ENCODE measurements at regions not wholly inside any gene's neighbourhood (a gene's known extent, or its start where the extent isn't known, plus 50 kb on each side); places are given as distances from the start of the nearest gene placed in this dataset.
A peak's percentile ranks its signal among the peaks of the same experiment; 100 is the strongest.

GRCh38 chr2:211126256-211126655, 569.9 kb downstream of the CPS1 start:
- no peak for DNase-seq (ENCODE audit: low read depth)
- no peak for TF ChIP-seq CTCF (IDR thresholded peaks at IDR 0.05; ENCODE audit: control insufficient read depth, extremely low read depth, insufficient read depth)
- no peak overlapping the region for H3K4me3 ChIP-seq (ENCODE audit: low read depth, low read length)

- peak; percentile 10 for DNase-seq (ENCODE audit: low read depth)
- TF ChIP-seq CTCF (IDR thresholded peaks at IDR 0.05; ENCODE audit: control insufficient read depth, extremely low read depth, insufficient read depth), result no peak
- no peak overlapping the region for H3K4me3 ChIP-seq (ENCODE audit: low read depth, low read length)
Observed at GRCh38 chr2:211127501-211127900, 571.1 kb downstream of the CPS1 start.

GRCh38 chr2:211128287-211128686, 571.9 kb downstream of the CPS1 start:
- no peak for TF ChIP-seq CTCF (IDR thresholded peaks at IDR 0.05; ENCODE audit: control insufficient read depth, extremely low read depth, insufficient read depth)
- DNase-seq (ENCODE audit: low read depth), result no peak
- H3K4me3 ChIP-seq (ENCODE audit: low read depth, low read length), result no peak overlapping the region

GRCh38 chr2:211129798-211130197, 573.4 kb downstream of the CPS1 start:
- no peak for TF ChIP-seq CTCF (IDR thresholded peaks at IDR 0.05; ENCODE audit: control insufficient read depth, extremely low read depth, insufficient read depth)
- no peak overlapping the region for H3K4me3 ChIP-seq (ENCODE audit: low read depth, low read length)
- DNase-seq (ENCODE audit: low read depth), result no peak

GRCh38 chr2:211132046-211132445, 575.6 kb downstream of the CPS1 start:
- no peak overlapping the region for H3K4me3 ChIP-seq (ENCODE audit: low read depth, low read length)
- TF ChIP-seq CTCF (IDR thresholded peaks at IDR 0.05; ENCODE audit: control insufficient read depth, extremely low read depth, insufficient read depth), result no peak
- DNase-seq (ENCODE audit: low read depth), result no peak

GRCh38 chr2:211132573-211132972, 576.2 kb downstream of the CPS1 start:
- no peak for TF ChIP-seq CTCF (IDR thresholded peaks at IDR 0.05; ENCODE audit: control insufficient read depth, extremely low read depth, insufficient read depth)
- DNase-seq (ENCODE audit: low read depth), result no peak
- H3K4me3 ChIP-seq (ENCODE audit: low read depth, low read length), result no peak overlapping the region

GRCh38 chr2:211133766-211134165, 577.4 kb downstream of the CPS1 start:
- DNase-seq (ENCODE audit: low read depth), result no peak
- TF ChIP-seq CTCF (IDR thresholded peaks at IDR 0.05; ENCODE audit: control insufficient read depth, extremely low read depth, insufficient read depth), result no peak
- H3K4me3 ChIP-seq (ENCODE audit: low read depth, low read length), result no peak overlapping the region
